ENCODE measurements at regions not wholly inside any gene's neighbourhood (a gene's known extent, or its start where the extent isn't known, plus 50 kb on each side); places are given as distances from the start of the nearest gene placed in this dataset.

DNA sequence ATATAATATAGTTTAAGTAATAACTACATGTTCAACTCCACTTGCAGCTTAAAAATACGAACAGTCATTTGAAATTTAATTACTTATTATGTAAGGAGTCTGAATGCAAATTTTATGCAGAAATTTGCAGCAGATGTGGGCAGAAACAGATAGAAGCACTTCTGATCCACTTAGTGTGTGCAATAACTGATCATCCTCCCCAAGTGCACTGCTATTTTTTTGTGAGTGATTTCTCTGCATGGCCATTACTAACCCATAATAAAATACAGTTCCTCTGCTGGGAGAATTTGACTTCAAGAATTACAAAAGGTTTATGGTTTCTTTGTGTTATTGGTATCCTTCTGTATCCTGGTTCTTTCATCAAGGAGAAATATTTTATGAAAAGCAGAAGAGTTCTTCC is 611.5 kb upstream of the RGS18 start:
- Histone ChIP-seq H2AFZ (replicated peaks) (no peak overlapping the region), H3K27me3 (no peaks in the 10 kb centered on the region), H3K4me3 (no peak overlapping the region), H4K20me1 (ENCODE audit: low read depth) (no peaks in the 10 kb centered on the region), H3K9me3 (ENCODE audit: low read depth) (no peaks in the 10 kb centered on the region), H3K79me2 (ENCODE audit: low read depth) (no peaks in the 10 kb centered on the region), H3K4me1 (no peaks in the 10 kb centered on the region), H3K36me3 (no peaks in the 10 kb centered on the region), H3F3A (ENCODE audit: low read depth) (no peaks in the 10 kb centered on the region), H3K27ac (no peak overlapping the region), H3K4me2 (no peak overlapping the region), H3K9ac (no peak overlapping the region)
- H3K4me1 Mint-ChIP-seq: no peaks in the 10 kb centered on the region
- H3K9me3 Mint-ChIP-seq: no peaks in the 10 kb centered on the region
- no peak overlapping the region for H3K4me3 Mint-ChIP-seq
- no peaks in the 10 kb centered on the region for H3K27me3 Mint-ChIP-seq (ENCODE audit: insufficient read depth, low read depth)
- TF ChIP-seq EZH2 (IDR thresholded peaks at IDR 0.05) (no peak), CTCF (IDR thresholded peaks at IDR 0.05) (no peak), EZH2phosphoT487 (IDR thresholded peaks at IDR 0.05) (no peak)
- H3K27ac Mint-ChIP-seq: no peak overlapping the region
- no peaks in the 10 kb centered on the region for H3K36me3 Mint-ChIP-seq
- no peak for DNase-seq (ENCODE audit: low spot score)

GRCh38 chr1:191551019-191551418 is 607.2 kb upstream of the RGS18 start:
- H3K27ac ChIP-seq: no peak overlapping the region
- TF ChIP-seq EZH2phosphoT487 (IDR thresholded peaks at IDR 0.05) (no peak), CTCF (IDR thresholded peaks at IDR 0.05) (no peak), EZH2 (IDR thresholded peaks at IDR 0.05) (no peak)
- H3K79me2 ChIP-seq (ENCODE audit: low read depth): no peaks in the 10 kb centered on the region
- H3K9ac ChIP-seq: no peak overlapping the region
- no peaks in the 10 kb centered on the region for H3K27me3 Mint-ChIP-seq (ENCODE audit: insufficient read depth, low read depth)
- H2AFZ ChIP-seq (replicated peaks): no peak overlapping the region
- no peak overlapping the region for H3K4me2 ChIP-seq
- H4K20me1 ChIP-seq (ENCODE audit: low read depth): no peaks in the 10 kb centered on the region
- no peak overlapping the region for H3K27ac Mint-ChIP-seq
- no peaks in the 10 kb centered on the region for H3K36me3 ChIP-seq
- no peaks in the 10 kb centered on the region for H3K9me3 ChIP-seq (ENCODE audit: low read depth)
- H3K4me3 ChIP-seq: no peak overlapping the region
- H3K9me3 Mint-ChIP-seq: no peaks in the 10 kb centered on the region
- no peak overlapping the region for H3K4me3 Mint-ChIP-seq
- H3K4me1 ChIP-seq: no peaks in the 10 kb centered on the region
- no peaks in the 10 kb centered on the region for H3F3A ChIP-seq (ENCODE audit: low read depth)
- DNase-seq (ENCODE audit: low spot score): no peak
- H3K4me1 Mint-ChIP-seq: no peaks in the 10 kb centered on the region
- no peaks in the 10 kb centered on the region for H3K36me3 Mint-ChIP-seq
- no peaks in the 10 kb centered on the region for H3K27me3 ChIP-seq

DNA sequence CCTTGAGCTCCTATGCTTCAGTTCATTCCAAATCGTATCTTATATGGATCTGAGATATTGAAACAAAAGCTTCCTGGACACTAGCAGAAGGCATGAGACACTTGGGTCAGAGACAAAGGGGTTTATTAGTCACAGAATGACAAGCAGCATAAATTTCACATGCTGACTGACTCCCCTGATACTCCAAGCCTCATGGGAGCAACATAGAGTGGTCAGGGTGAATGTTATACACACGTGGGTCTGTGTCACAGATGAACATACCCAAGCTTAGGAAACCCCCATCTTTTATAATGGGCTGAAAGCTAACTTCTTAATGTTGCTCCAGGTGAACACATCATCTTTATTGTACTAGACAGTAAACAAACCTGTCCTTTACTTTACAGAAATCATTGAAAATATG is 599.9 kb upstream of the RGS18 start:
- H3K4me2 ChIP-seq: no peak overlapping the region
- no peaks in the 10 kb centered on the region for H3K36me3 ChIP-seq
- H3K9ac ChIP-seq: no peak overlapping the region
- H3F3A ChIP-seq (ENCODE audit: low read depth): no peaks in the 10 kb centered on the region
- H3K27me3 ChIP-seq: no peaks in the 10 kb centered on the region
- H3K4me3 ChIP-seq: no peak overlapping the region
- Mint-ChIP-seq H3K36me3 (no peaks in the 10 kb centered on the region), H3K27ac (no peak overlapping the region), H3K27me3 (ENCODE audit: insufficient read depth, low read depth) (no peaks in the 10 kb centered on the region), H3K4me1 (no peaks in the 10 kb centered on the region), H3K9me3 (no peaks in the 10 kb centered on the region), H3K4me3 (no peak overlapping the region)
- H3K79me2 ChIP-seq (ENCODE audit: low read depth): no peaks in the 10 kb centered on the region
- H4K20me1 ChIP-seq (ENCODE audit: low read depth): no peaks in the 10 kb centered on the region
- TF ChIP-seq EZH2phosphoT487 (IDR thresholded peaks at IDR 0.05): no peak
- no peak for TF ChIP-seq CTCF (IDR thresholded peaks at IDR 0.05)
- no peak for TF ChIP-seq EZH2 (IDR thresholded peaks at IDR 0.05)
- no peaks in the 10 kb centered on the region for H3K9me3 ChIP-seq (ENCODE audit: low read depth)
- no peaks in the 10 kb centered on the region for H3K4me1 ChIP-seq
- H3K27ac ChIP-seq: no peak overlapping the region
- no peak for DNase-seq (ENCODE audit: low spot score)
- H2AFZ ChIP-seq (replicated peaks): no peak overlapping the region

- no peaks in the 10 kb centered on the region for H4K20me1 ChIP-seq (ENCODE audit: low read depth)
- no peaks in the 10 kb centered on the region for H3K36me3 Mint-ChIP-seq
- H3K4me3 Mint-ChIP-seq: no peak overlapping the region
- H3K4me2 ChIP-seq: no peak overlapping the region
- no peaks in the 10 kb centered on the region for H3K4me1 ChIP-seq
- H3K27ac Mint-ChIP-seq: no peak overlapping the region
- no peaks in the 10 kb centered on the region for H3K27me3 ChIP-seq
- H3K9me3 Mint-ChIP-seq: no peaks in the 10 kb centered on the region
- H3K9ac ChIP-seq: no peak overlapping the region
- no peak overlapping the region for H3K27ac ChIP-seq
- no peak overlapping the region for H3K4me3 ChIP-seq
- H3F3A ChIP-seq (ENCODE audit: low read depth): no peaks in the 10 kb centered on the region
- H3K27me3 Mint-ChIP-seq (ENCODE audit: insufficient read depth, low read depth): no peaks in the 10 kb centered on the region
- DNase-seq (ENCODE audit: low spot score): no peak
- H3K79me2 ChIP-seq (ENCODE audit: low read depth): no peaks in the 10 kb centered on the region
- no peaks in the 10 kb centered on the region for H3K36me3 ChIP-seq
- TF ChIP-seq EZH2phosphoT487 (IDR thresholded peaks at IDR 0.05) (no peak), CTCF (IDR thresholded peaks at IDR 0.05) (no peak), EZH2 (IDR thresholded peaks at IDR 0.05) (no peak)
- H2AFZ ChIP-seq (replicated peaks): no peak overlapping the region
- H3K4me1 Mint-ChIP-seq: no peaks in the 10 kb centered on the region
- no peaks in the 10 kb centered on the region for H3K9me3 ChIP-seq (ENCODE audit: low read depth)
These were observed 597.0 kb upstream of the RGS18 start for GRCh38 chr1:191561276-191561675.
